ENCODE measurements at regions not wholly inside any gene's neighbourhood (a gene's known extent, or its start where the extent isn't known, plus 50 kb on each side); places are given as distances from the start of the nearest gene placed in this dataset.

GRCh38 chr3:31255007-31255581, 277.6 kb upstream of the STT3B start:
- Histone ChIP-seq H3K4me1 (ENCODE audit: control insufficient read depth, insufficient read depth, low read length) (no peaks in the 10 kb centered on the region), H3K36me3 (ENCODE audit: control insufficient read depth, insufficient read depth, low read length) (no peaks in the 10 kb centered on the region), H3K9me3 (ENCODE audit: control insufficient read depth, insufficient read depth, low read length) (no peaks in the 10 kb centered on the region), H3K27ac (ENCODE audit: low read length) (no peak overlapping the region), H3K27me3 (ENCODE audit: control insufficient read depth, insufficient read depth, low read length) (no peaks in the 10 kb centered on the region), H3K4me3 (ENCODE audit: low read length) (no peak overlapping the region)
- peaks cover 0 to under 1% of the 10 kb centered on the region in 2 donors for H3K4me1 Mint-ChIP-seq
- intact Hi-C loops (cut with micrococcal nuclease) = no loop called here
- ATAC-seq = no peak
- H3K36me3 Mint-ChIP-seq = no peaks in the 10 kb centered on the region
- DNase-seq = no peak
- no peak overlapping the region for H3K27ac Mint-ChIP-seq
- no peaks in the 10 kb centered on the region for H3K27me3 Mint-ChIP-seq (ENCODE audit: low read depth in 2 of 2)
- WGBS (ENCODE audit: insufficient coverage) = 67% methylated on average over 1 of the region's 2 CpGs
- TF ChIP-seq CTCF (IDR thresholded peaks at IDR 0.05) = no peak
- H3K9me3 Mint-ChIP-seq = no peaks in the 10 kb centered on the region
- H3K4me3 Mint-ChIP-seq = no peak overlapping the region

- intact Hi-C loops (cut with micrococcal nuclease) = no loop called here
- H3K9me3 ChIP-seq (ENCODE audit: control insufficient read depth, insufficient read depth, low read length) = no peaks in the 10 kb centered on the region
- no peaks in the 10 kb centered on the region for H3K4me1 ChIP-seq (ENCODE audit: control insufficient read depth, insufficient read depth, low read length)
- no peaks in the 10 kb centered on the region for H3K4me1 Mint-ChIP-seq
- DNase-seq (no peak), ATAC-seq (no peak)
- WGBS (ENCODE audit: insufficient coverage) = 68% methylated on average over 2 of the region's 2 CpGs
- H3K27me3 ChIP-seq (ENCODE audit: control insufficient read depth, insufficient read depth, low read length) = no peaks in the 10 kb centered on the region
- H3K9me3 Mint-ChIP-seq = no peaks in the 10 kb centered on the region
- H3K4me3 Mint-ChIP-seq = no peak overlapping the region
- H3K4me3 ChIP-seq (ENCODE audit: low read length) = no peak overlapping the region
- H3K36me3 Mint-ChIP-seq = no peaks in the 10 kb centered on the region
- H3K27ac Mint-ChIP-seq = no peak overlapping the region
- no peak for TF ChIP-seq CTCF (IDR thresholded peaks at IDR 0.05)
- H3K27ac ChIP-seq (ENCODE audit: low read length) = no peak overlapping the region
- H3K27me3 Mint-ChIP-seq (ENCODE audit: low read depth in 2 of 2) = peaks cover 0 to 6% of the 10 kb centered on the region in 2 donors
- H3K36me3 ChIP-seq (ENCODE audit: control insufficient read depth, insufficient read depth, low read length) = no peaks in the 10 kb centered on the region
Measured at GRCh38 chr3:31262201-31262600, 270.5 kb upstream of the STT3B start.

GRCh38 chr3:31263897-31264296, 268.8 kb upstream of the STT3B start:
- Mint-ChIP-seq H3K27ac (no peak overlapping the region), H3K4me3 (no peak overlapping the region), H3K4me1 (peaks cover 6 to 11% of the 10 kb centered on the region in 2 donors), H3K9me3 (no peaks in the 10 kb centered on the region), H3K36me3 (no peaks in the 10 kb centered on the region), H3K27me3 (ENCODE audit: low read depth in 2 of 2) (peaks cover 0 to 19% of the 10 kb centered on the region in 2 donors)
- WGBS (ENCODE audit: insufficient coverage) = no CpG with 5 or more reads among the region's 1 CpG
- H3K4me1 ChIP-seq (ENCODE audit: control insufficient read depth, insufficient read depth, low read length) = peaks cover 6% of the 10 kb centered on the region
- no peaks in the 10 kb centered on the region for H3K36me3 ChIP-seq (ENCODE audit: control insufficient read depth, insufficient read depth, low read length)
- no peak overlapping the region for H3K4me3 ChIP-seq (ENCODE audit: low read length)
- H3K27me3 ChIP-seq (ENCODE audit: control insufficient read depth, insufficient read depth, low read length) = no peaks in the 10 kb centered on the region
- no peaks in the 10 kb centered on the region for H3K9me3 ChIP-seq (ENCODE audit: control insufficient read depth, insufficient read depth, low read length)
- ATAC-seq (no peak), DNase-seq (no peak)
- no peak overlapping the region for H3K27ac ChIP-seq (ENCODE audit: low read length)
- no peak for TF ChIP-seq CTCF (IDR thresholded peaks at IDR 0.05)
- intact Hi-C loops (cut with micrococcal nuclease) = no loop called here
